ENCODE measurements at regions not wholly inside any gene's neighbourhood (a gene's known extent, or its start where the extent isn't known, plus 50 kb on each side); places are given as distances from the start of the nearest gene placed in this dataset.

DNA sequence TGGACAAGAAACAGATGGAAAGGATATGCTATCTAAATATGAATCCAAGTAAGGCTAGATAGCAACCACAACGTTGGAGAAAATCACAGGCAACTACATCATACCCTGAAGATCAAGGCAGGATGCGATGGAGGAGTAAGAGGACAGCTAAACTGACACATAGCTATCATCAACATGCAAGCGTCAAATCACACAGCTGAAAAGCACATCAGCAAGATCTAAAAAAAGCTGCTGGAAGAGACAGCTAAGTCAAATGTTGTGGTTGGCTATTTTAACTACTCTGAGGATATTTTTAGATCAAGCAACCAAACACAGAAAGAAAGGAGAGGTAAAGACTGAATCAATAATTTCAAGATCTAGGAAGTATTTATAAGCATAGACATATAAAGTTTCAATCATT lies 466.9 kb downstream of the BRD1 start:
- H2AFZ ChIP-seq: no peak overlapping the region
- ATAC-seq (no peak), DNase-seq (ENCODE audit: low spot score) (no peak)
- no peak overlapping the region for H3K27ac ChIP-seq (ENCODE audit: low read depth)
- peaks cover 6% of the 10 kb centered on the region for H3K36me3 ChIP-seq (ENCODE audit: insufficient read depth)
- Mint-ChIP-seq H3K4me3 (no peak overlapping the region), H3K36me3 (ENCODE audit: low read depth) (no peaks in the 10 kb centered on the region), H3K27me3 (ENCODE audit: insufficient read depth, low read depth, poor library complexity) (peaks cover 3% of the 10 kb centered on the region), H3K9me3 (no peaks in the 10 kb centered on the region; the same call in 1 of the 3 replicates), H3K27ac (no peak overlapping the region), H3K4me1 (no peaks in the 10 kb centered on the region)
- no peaks in the 10 kb centered on the region for H3K9me2 ChIP-seq (ENCODE audit: insufficient read depth)
- H4K20me1 ChIP-seq (replicated peaks; ENCODE audit: insufficient read depth): no peaks in the 10 kb centered on the region
- TF ChIP-seq ZNF114 (CRISPR knock-in tag; IDR thresholded peaks at IDR 0.05): no peak
- no peak for TF ChIP-seq EZH2phosphoT487 (IDR thresholded peaks at IDR 0.05; ENCODE audit: unreplicated experiment)
- no peak for TF ChIP-seq NANOG (IDR thresholded peaks at IDR 0.05; ENCODE audit: borderline replicate concordance)
- no peak for TF ChIP-seq STAT1 (IDR thresholded peaks at IDR 0.05; ENCODE audit: unreplicated experiment)
- TF ChIP-seq, protein P1, sequence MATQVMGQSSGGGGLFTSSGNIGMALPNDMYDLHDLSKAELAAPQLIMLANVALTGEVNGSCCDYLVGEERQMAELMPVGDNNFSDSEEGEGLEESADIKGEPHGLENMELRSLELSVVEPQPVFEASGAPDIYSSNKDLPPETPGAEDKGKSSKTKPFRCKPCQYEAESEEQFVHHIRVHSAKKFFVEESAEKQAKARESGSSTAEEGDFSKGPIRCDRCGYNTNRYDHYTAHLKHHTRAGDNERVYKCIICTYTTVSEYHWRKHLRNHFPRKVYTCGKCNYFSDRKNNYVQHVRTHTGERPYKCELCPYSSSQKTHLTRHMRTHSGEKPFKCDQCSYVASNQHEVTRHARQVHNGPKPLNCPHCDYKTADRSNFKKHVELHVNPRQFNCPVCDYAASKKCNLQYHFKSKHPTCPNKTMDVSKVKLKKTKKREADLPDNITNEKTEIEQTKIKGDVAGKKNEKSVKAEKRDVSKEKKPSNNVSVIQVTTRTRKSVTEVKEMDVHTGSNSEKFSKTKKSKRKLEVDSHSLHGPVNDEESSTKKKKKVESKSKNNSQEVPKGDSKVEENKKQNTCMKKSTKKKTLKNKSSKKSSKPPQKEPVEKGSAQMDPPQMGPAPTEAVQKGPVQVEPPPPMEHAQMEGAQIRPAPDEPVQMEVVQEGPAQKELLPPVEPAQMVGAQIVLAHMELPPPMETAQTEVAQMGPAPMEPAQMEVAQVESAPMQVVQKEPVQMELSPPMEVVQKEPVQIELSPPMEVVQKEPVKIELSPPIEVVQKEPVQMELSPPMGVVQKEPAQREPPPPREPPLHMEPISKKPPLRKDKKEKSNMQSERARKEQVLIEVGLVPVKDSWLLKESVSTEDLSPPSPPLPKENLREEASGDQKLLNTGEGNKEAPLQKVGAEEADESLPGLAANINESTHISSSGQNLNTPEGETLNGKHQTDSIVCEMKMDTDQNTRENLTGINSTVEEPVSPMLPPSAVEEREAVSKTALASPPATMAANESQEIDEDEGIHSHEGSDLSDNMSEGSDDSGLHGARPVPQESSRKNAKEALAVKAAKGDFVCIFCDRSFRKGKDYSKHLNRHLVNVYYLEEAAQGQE (IDR thresholded peaks at IDR 0.05; ENCODE audit: unreplicated experiment): no peak
- TF ChIP-seq ZNF331 (CRISPR knock-in tag; IDR thresholded peaks at IDR 0.05; ENCODE audit: low read depth): no peak
- no peak for TF ChIP-seq ZNF462 (CRISPR knock-in tag; IDR thresholded peaks at IDR 0.05)
- no peak for TF ChIP-seq POLR2AphosphoS5 (IDR thresholded peaks at IDR 0.05; ENCODE audit: low read depth)
- TF ChIP-seq ETS1 (IDR thresholded peaks at IDR 0.05): no peak
- TF ChIP-seq CREB1 (CRISPR knock-in tag; IDR thresholded peaks at IDR 0.05; ENCODE audit: low read depth): no peak
- no peak overlapping the region for H3K4me2 ChIP-seq
- no peak overlapping the region; the same call in 1 of the 2 replicates for H3K4me3 ChIP-seq
- no peaks in the 10 kb centered on the region for H3K79me2 ChIP-seq (replicated peaks; ENCODE audit: insufficient read depth)
- H3K4me1 ChIP-seq (ENCODE audit: insufficient read depth): no peaks in the 10 kb centered on the region
- H3F3A ChIP-seq (replicated peaks; ENCODE audit: low read depth): no peaks in the 10 kb centered on the region
- no peaks in the 10 kb centered on the region for H3K27me3 ChIP-seq (ENCODE audit: insufficient read depth)

Measured in GM23338 (cell line).